ENCODE measurements at regions not wholly inside any gene's neighbourhood (a gene's known extent, or its start where the extent isn't known, plus 50 kb on each side); places are given as distances from the start of the nearest gene placed in this dataset.

GRCh38 chr19:46924874-46925547 lies 64.2 kb downstream of the ARHGAP35 start:
- intact Hi-C loops (cut with micrococcal nuclease; ENCODE audit: unreplicated experiment): no loop called here
- Histone ChIP-seq H3K4me3 (ENCODE audit: low read depth, low read length, poor library complexity, severe bottlenecking) (no peak overlapping the region), H3K27me3 (replicated peaks; ENCODE audit: insufficient read depth, low read depth, low read length, poor library complexity) (no peaks in the 10 kb centered on the region), H3K27ac (ENCODE audit: low read depth, low read length, poor library complexity, severe bottlenecking) (peak overlapping the region; percentile 9), H3K9me3 (ENCODE audit: low read depth, low read length, poor library complexity, severe bottlenecking) (no peaks in the 10 kb centered on the region), H3K36me3 (ENCODE audit: insufficient read depth, low read length, poor library complexity, severe bottlenecking) (peaks cover 23% of the 10 kb centered on the region), H3K4me1 (ENCODE audit: insufficient read depth, low read length, poor library complexity, severe bottlenecking) (peaks cover 56% of the 10 kb centered on the region)
- DNase-seq (ENCODE audit: low spot score): no peak
- POLR2A ChIA-PET (ENCODE audit: low non-redundant PET): no interaction called here
- TF ChIP-seq CTCF (conservative IDR thresholded peaks at IDR 0.05; ENCODE audit: low read depth, low read length) (no peak), EZH2 (IDR thresholded peaks at IDR 0.05; ENCODE audit: borderline replicate concordance, low read depth, low read length, poor library complexity, severe bottlenecking) (no peak)
- CTCF ChIA-PET: no interaction called here
- BruUV-seq (replicated peaks): no TSS peak

GRCh38 chr19:46925548-46925950 lies 64.8 kb downstream of the ARHGAP35 start:
- Histone ChIP-seq H3K36me3 (ENCODE audit: insufficient read depth, low read length, poor library complexity, severe bottlenecking) (peaks cover 19% of the 10 kb centered on the region), H3K9me3 (ENCODE audit: low read depth, low read length, poor library complexity, severe bottlenecking) (no peaks in the 10 kb centered on the region), H3K27ac (ENCODE audit: low read depth, low read length, poor library complexity, severe bottlenecking) (peak overlapping the region; percentile 52), H3K27me3 (replicated peaks; ENCODE audit: insufficient read depth, low read depth, low read length, poor library complexity) (no peaks in the 10 kb centered on the region), H3K4me1 (ENCODE audit: insufficient read depth, low read length, poor library complexity, severe bottlenecking) (peaks cover 56% of the 10 kb centered on the region), H3K4me3 (ENCODE audit: low read depth, low read length, poor library complexity, severe bottlenecking) (no peak overlapping the region)
- CTCF ChIA-PET: no interaction called here
- TF ChIP-seq EZH2 (IDR thresholded peaks at IDR 0.05; ENCODE audit: borderline replicate concordance, low read depth, low read length, poor library complexity, severe bottlenecking): no peak
- no peak for TF ChIP-seq CTCF (conservative IDR thresholded peaks at IDR 0.05; ENCODE audit: low read depth, low read length)
- intact Hi-C loops (cut with micrococcal nuclease; ENCODE audit: unreplicated experiment): no loop called here
- DNase-seq (ENCODE audit: low spot score): no peak
- POLR2A ChIA-PET (ENCODE audit: low non-redundant PET): no interaction called here
- BruUV-seq (replicated peaks): no TSS peak

GRCh38 chr19:46926170-46927071 lies 65.6 kb downstream of the ARHGAP35 start:
- peaks cover 10% of the 10 kb centered on the region for H3K36me3 ChIP-seq (ENCODE audit: insufficient read depth, low read length, poor library complexity, severe bottlenecking)
- CTCF ChIA-PET: no interaction called here
- intact Hi-C loops (cut with micrococcal nuclease; ENCODE audit: unreplicated experiment): no loop called here
- BruUV-seq (replicated peaks): no TSS peak
- no peak overlapping the region for H3K4me3 ChIP-seq (ENCODE audit: low read depth, low read length, poor library complexity, severe bottlenecking)
- TF ChIP-seq CTCF (conservative IDR thresholded peaks at IDR 0.05; ENCODE audit: low read depth, low read length): no peak
- no peak for TF ChIP-seq EZH2 (IDR thresholded peaks at IDR 0.05; ENCODE audit: borderline replicate concordance, low read depth, low read length, poor library complexity, severe bottlenecking)
- peak; percentile 76 for DNase-seq (ENCODE audit: low spot score)
- H3K4me1 ChIP-seq (ENCODE audit: insufficient read depth, low read length, poor library complexity, severe bottlenecking): peaks cover 56% of the 10 kb centered on the region
- POLR2A ChIA-PET (ENCODE audit: low non-redundant PET): no interaction called here
- no peaks in the 10 kb centered on the region for H3K9me3 ChIP-seq (ENCODE audit: low read depth, low read length, poor library complexity, severe bottlenecking)
- H3K27me3 ChIP-seq (replicated peaks; ENCODE audit: insufficient read depth, low read depth, low read length, poor library complexity): no peaks in the 10 kb centered on the region
- peak overlapping the region; percentile 52 for H3K27ac ChIP-seq (ENCODE audit: low read depth, low read length, poor library complexity, severe bottlenecking)
